Subcutaneous abdominal adipose tissue (tissue), 5 donors: ENCODE measurements at regions not wholly inside any gene's neighbourhood (a gene's known extent, or its start where the extent isn't known, plus 50 kb on each side); places are given as distances from the start of the nearest gene placed in this dataset.

Experiments used
- H3K27ac ChIP-seq: one replicate; pipeline ENCODE4 v1.7.0; 2013; ENCODE audit warnings: low read depth, mild to moderate bottlenecking, inconsistent platforms, low read length, moderate library complexity
- H3K27me3 ChIP-seq, 5 donors: one replicate each; pipeline ENCODE4 v1.7.0; 2013; ENCODE audit warnings: low read length in 5 of 5, inconsistent platforms in 1 of 5; ENCODE audit not compliant: control insufficient read depth in 5 of 5, insufficient read depth in 4 of 5
- H3K36me3 ChIP-seq, 5 donors: one replicate each; pipeline ENCODE4 v1.7.0; 2013; ENCODE audit warnings: low read length in 5 of 5; ENCODE audit not compliant: control insufficient read depth in 5 of 5, insufficient read depth in 5 of 5
- H3K4me1 ChIP-seq, 5 donors: one replicate each; pipeline ENCODE4 v1.7.0; 2013; ENCODE audit warnings: low read length in 5 of 5, mild to moderate bottlenecking in 3 of 5, moderate library complexity in 1 of 5; ENCODE audit not compliant: control insufficient read depth in 5 of 5, insufficient read depth in 5 of 5
- H3K4me3 ChIP-seq, 5 donors: one replicate each; pipeline ENCODE4 v1.7.0; 2013; ENCODE audit warnings: low read length in 5 of 5, low read depth in 1 of 5
- H3K9ac ChIP-seq, 5 donors: one replicate each; pipeline ENCODE4 v1.7.0; 2013; ENCODE audit warnings: low read length in 5 of 5, mild to moderate bottlenecking in 4 of 5, moderate library complexity in 3 of 5
- H3K9me3 ChIP-seq, 5 donors: one replicate each; pipeline ENCODE4 v1.7.0; 2013; ENCODE audit warnings: low read length in 5 of 5; ENCODE audit not compliant: control insufficient read depth in 5 of 5
- donor health status: healthy.
- donor health status: healthy.
- donor health status: healthy.
- donor health status: healthy.
- donor health status: healthy.

DNA sequence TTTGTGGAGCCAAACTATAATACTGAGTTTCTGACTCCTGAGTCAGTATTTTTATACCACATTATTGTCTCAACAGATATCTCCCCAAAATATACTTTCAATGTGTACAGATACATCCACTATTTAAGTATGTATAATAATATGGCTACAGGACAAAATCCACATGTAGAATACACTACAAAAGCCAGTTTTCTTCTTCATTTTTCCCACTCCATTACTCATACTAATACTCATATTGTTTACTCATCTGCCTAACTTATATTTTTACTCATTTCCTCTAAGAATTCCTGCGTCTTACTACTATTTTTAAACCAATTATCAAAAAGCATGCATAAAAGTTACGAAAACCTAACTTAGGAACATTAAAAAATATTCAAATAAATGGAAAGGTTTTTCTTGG, 440.8 kb downstream of the ZNF385D start:
- no peaks in the 10 kb centered on the region for H3K36me3 ChIP-seq
- H3K4me1 ChIP-seq = no peaks in the 10 kb centered on the region
- no peak overlapping the region for H3K4me3 ChIP-seq
- H3K9me3 ChIP-seq = peaks cover 0 to 2% (median 0%) of the 10 kb centered on the region in 5 donors
- no peaks in the 10 kb centered on the region for H3K27me3 ChIP-seq
- no peak overlapping the region for H3K9ac ChIP-seq
- H3K27ac ChIP-seq = no peak overlapping the region

GRCh38 chr3:21297304-21297703, 453.7 kb downstream of the ZNF385D start:
- H3K4me1 ChIP-seq = no peaks in the 10 kb centered on the region
- H3K9me3 ChIP-seq = peaks cover 0 to 16% (median 10%) of the 10 kb centered on the region in 5 donors
- no peaks in the 10 kb centered on the region for H3K27me3 ChIP-seq
- no peak overlapping the region for H3K9ac ChIP-seq
- no peaks in the 10 kb centered on the region for H3K36me3 ChIP-seq
- no peak overlapping the region for H3K27ac ChIP-seq
- no peak overlapping the region for H3K4me3 ChIP-seq

- H3K4me3 ChIP-seq = no peak overlapping the region
- no peaks in the 10 kb centered on the region for H3K4me1 ChIP-seq
- no peaks in the 10 kb centered on the region for H3K27me3 ChIP-seq
- no peaks in the 10 kb centered on the region for H3K36me3 ChIP-seq
- no peak overlapping the region for H3K9ac ChIP-seq
- H3K27ac ChIP-seq = no peak overlapping the region
- H3K9me3 ChIP-seq = peaks cover 0 to 9% (median 6%) of the 10 kb centered on the region in 5 donors
These were observed 456.2 kb downstream of the ZNF385D start for GRCh38 chr3:21294768-21295167.

DNA sequence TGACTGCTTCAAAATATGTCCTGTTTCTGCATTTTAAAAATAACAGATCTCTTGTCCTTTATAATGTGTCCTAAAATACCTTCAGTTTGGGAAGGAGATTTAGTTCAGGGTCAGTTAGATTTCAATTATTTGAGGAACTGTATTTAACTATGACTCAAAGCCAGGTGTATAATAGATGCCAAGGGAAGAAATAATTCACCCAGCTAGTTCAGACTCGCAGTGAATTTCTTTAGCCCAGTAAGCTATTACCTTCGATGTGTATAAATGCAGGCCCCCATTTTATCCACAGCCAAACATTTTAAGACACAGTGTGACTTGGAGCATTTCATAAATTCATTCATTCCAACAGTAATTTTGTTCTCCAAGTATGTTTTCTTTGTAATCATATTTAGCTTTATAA, 458.0 kb downstream of the ZNF385D start:
- no peaks in the 10 kb centered on the region for H3K27me3 ChIP-seq
- H3K9ac ChIP-seq = no peak overlapping the region
- peaks cover 0 to 5% (median 0%) of the 10 kb centered on the region in 5 donors for H3K9me3 ChIP-seq
- H3K4me3 ChIP-seq = no peak overlapping the region
- no peaks in the 10 kb centered on the region for H3K36me3 ChIP-seq
- no peak overlapping the region for H3K27ac ChIP-seq
- H3K4me1 ChIP-seq = no peaks in the 10 kb centered on the region

GRCh38 chr3:21290557-21290956, 460.5 kb downstream of the ZNF385D start:
- H3K4me3 ChIP-seq = no peak overlapping the region
- H3K36me3 ChIP-seq = no peaks in the 10 kb centered on the region
- peaks cover 0 to 3% (median 0%) of the 10 kb centered on the region in 5 donors for H3K9me3 ChIP-seq
- no peak overlapping the region for H3K27ac ChIP-seq
- no peaks in the 10 kb centered on the region for H3K27me3 ChIP-seq
- H3K4me1 ChIP-seq = no peaks in the 10 kb centered on the region
- no peak overlapping the region for H3K9ac ChIP-seq

DNA sequence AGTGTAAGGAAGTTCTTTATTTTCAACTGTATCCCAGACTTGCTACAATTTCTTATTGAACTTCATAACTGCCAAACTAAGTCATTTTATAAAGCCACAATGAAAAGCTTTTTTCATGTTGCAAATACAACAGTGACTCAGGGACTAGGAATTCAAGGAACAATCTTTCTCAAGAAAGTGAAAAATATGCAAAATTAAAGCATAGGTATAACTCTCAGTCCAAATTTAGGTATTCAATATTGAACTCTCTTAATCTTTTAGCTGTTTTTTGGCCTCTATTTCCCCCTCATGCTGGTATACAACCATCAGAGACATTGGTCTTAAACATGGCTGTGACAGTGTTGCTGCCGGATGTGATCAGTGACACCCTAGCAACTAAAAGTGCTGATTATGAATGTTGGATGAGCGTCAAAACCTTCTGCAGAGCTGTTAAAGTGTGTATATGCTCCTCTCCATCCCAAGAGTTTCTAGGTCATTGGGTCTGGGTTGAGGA, 476.9 kb downstream of the ZNF385D start:
- Histone ChIP-seq H3K9ac (no peak overlapping the region), H3K27ac (no peak overlapping the region), H3K9me3 (no peaks in the 10 kb centered on the region), H3K27me3 (no peaks in the 10 kb centered on the region), H3K4me3 (no peak overlapping the region), H3K4me1 (peaks cover 0 to 4% (median 0%) of the 10 kb centered on the region in 5 donors), H3K36me3 (no peaks in the 10 kb centered on the region)

DNA sequence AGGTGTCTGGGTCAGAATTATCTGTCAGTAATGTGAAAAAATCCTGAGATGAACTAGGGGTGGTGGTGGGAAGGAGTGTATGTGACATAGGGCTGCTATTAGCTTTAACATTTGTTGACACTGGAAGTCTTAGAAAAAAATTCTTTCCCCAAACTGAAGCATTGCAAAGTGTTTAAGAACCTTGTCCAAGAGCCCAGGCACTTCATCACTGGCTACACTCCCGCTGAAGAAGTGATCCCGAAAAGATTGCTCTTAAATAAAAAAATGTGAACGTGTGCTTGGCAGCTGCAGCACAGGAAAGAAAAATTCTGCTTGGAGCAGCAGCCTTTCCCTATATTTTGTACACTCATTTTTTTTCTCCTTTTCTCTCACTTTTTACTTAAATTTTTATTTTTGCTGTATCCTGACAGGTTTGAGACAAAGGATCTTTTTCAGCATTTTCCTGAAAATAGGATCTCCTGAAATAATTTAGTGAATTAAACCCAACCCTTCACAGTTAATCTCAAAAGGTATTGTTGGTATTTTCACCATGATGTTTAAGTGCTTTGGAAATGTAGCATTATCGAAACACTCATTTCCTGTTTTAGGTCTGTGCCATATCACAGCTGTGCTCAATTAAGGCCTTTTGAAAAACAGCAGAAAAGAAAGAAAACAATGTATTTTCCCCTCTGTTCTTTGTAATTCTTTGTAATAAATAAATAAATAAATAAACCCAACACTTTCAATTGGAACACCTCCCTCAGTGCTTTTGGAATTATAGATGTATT, 477.6 kb downstream of the ZNF385D start:
- Histone ChIP-seq H3K9me3 (no peaks in the 10 kb centered on the region), H3K4me3 (no peak overlapping the region), H3K36me3 (no peaks in the 10 kb centered on the region), H3K27ac (no peak overlapping the region), H3K27me3 (no peaks in the 10 kb centered on the region), H3K9ac (no peak overlapping the region), H3K4me1 (peaks cover 0 to 4% (median 0%) of the 10 kb centered on the region in 5 donors)

GRCh38 chr3:21271606-21272016, 479.4 kb downstream of the ZNF385D start:
- H3K9me3 ChIP-seq = no peaks in the 10 kb centered on the region

DNA sequence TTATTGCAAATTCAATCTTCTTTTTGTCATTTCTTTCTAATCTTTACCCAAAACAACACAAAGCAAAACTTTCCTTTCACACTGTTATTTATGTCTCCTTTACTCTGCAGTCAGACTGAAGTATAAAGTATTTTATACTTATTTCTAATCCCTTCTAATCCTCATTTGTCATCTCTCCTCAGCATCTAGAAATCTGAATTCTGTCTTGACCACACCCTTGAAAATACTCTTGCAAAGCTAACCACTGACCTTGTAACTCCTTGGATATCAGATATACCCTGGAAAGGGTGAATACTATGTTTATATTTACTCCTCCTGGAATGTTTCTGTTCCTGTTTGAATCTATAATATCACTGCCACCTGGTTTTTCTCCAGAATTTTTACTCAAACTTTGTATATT, 481.1 kb downstream of the ZNF385D start:
- no peak overlapping the region for H3K9ac ChIP-seq
- no peaks in the 10 kb centered on the region for H3K36me3 ChIP-seq
- H3K4me1 ChIP-seq = peaks cover 0 to 4% (median 0%) of the 10 kb centered on the region in 5 donors
- H3K27ac ChIP-seq = no peak overlapping the region
- no peaks in the 10 kb centered on the region for H3K9me3 ChIP-seq
- H3K4me3 ChIP-seq = no peak overlapping the region
- H3K27me3 ChIP-seq = no peaks in the 10 kb centered on the region

More at GRCh38 chr3:21271606-21272016, 479.4 kb downstream of the ZNF385D start:
- Histone ChIP-seq H3K9ac (no peak overlapping the region), H3K4me3 (no peak overlapping the region), H3K27ac (no peak overlapping the region), H3K27me3 (no peaks in the 10 kb centered on the region), H3K36me3 (no peaks in the 10 kb centered on the region), H3K4me1 (peaks cover 0 to 4% (median 0%) of the 10 kb centered on the region in 5 donors)

- H3K9me3 ChIP-seq = peaks cover 0 to 2% (median 0%) of the 10 kb centered on the region in 5 donors
- no peaks in the 10 kb centered on the region for H3K4me1 ChIP-seq
- H3K9ac ChIP-seq = no peak overlapping the region
- H3K27me3 ChIP-seq = no peaks in the 10 kb centered on the region
- H3K36me3 ChIP-seq = no peaks in the 10 kb centered on the region
- no peak overlapping the region for H3K4me3 ChIP-seq
- H3K27ac ChIP-seq = no peak overlapping the region
These were observed 490.5 kb downstream of the ZNF385D start for GRCh38 chr3:21260507-21260906.
